ENCODE measurements at regions not wholly inside any gene's neighbourhood (a gene's known extent, or its start where the extent isn't known, plus 50 kb on each side); places are given as distances from the start of the nearest gene placed in this dataset.

GRCh38 chr2:129336276-129336675, 643.2 kb upstream of the RAB6C start:
- TF ChIP-seq CTCF (IDR thresholded peaks at IDR 0.05), result no peak
- TF ChIP-seq EP300 (IDR thresholded peaks at IDR 0.05), result no peak
- no peak for TF ChIP-seq POLR2A (IDR thresholded peaks at IDR 0.05)
